Hepatocyte (in vitro differentiated cells): ENCODE measurements at regions not wholly inside any gene's neighbourhood (a gene's known extent, or its start where the extent isn't known, plus 50 kb on each side); places are given as distances from the start of the nearest gene placed in this dataset.

Experiments
- CTCF ChIP-seq: fragments of 200-600 bp; sonication (generic); IDR thresholded peaks from 2 replicates; pipeline ENCODE4 v1.5.1; 2016; ENCODE audit warnings: antibody characterized with exemption, mild to moderate bottlenecking; ENCODE audit not compliant: poor library complexity
- EZH2 ChIP-seq: fragments of 200-600 bp; sonication (generic); IDR thresholded peaks from 2 replicates; pipeline ENCODE4 v1.6.1; 2016; ENCODE audit warnings: antibody characterized with exemption, mild to moderate bottlenecking, borderline replicate concordance

GRCh38 chr3:11899826-11900225 is 53.1 kb upstream of the TAMM41 start:
- TF ChIP-seq CTCF, result no peak
- no peak for TF ChIP-seq EZH2
